ENCODE measurements at regions not wholly inside any gene's neighbourhood (a gene's known extent, or its start where the extent isn't known, plus 50 kb on each side); places are given as distances from the start of the nearest gene placed in this dataset.
A peak's percentile ranks its signal among the peaks of the same experiment; 100 is the strongest.

DNA sequence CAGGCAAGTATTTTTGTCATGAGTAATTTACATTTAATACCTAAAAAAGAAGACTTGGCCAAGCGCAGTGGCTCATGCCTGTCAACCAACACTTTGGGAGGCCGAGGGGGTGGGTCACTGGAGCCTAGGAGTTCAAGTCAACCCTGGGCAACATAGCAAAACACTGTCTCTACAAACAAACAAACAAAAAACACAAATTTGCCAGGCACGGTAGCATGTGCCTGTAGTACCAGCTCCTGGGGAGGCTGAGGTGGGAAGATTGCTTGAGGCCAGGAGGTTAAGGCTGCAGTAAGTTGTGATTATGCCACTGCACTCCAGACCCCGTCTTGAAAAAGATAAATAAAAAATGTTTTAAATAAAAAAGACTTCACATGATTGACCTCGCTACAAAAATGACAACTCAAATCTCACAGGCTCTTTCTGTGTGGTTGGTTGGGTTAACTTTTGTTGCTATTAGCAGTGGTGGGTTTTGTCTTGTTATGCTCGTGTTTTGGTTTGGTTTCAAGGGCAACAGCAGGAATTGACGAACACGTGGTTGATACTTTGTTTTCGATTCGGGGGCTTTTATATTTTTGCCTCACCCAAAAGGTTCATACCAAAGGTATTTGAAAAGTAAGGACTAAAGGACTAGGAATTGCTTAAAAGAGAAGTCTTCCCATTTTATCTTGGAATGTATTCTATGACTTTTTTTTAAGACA lies 227.2 kb upstream of the MKLN1 start:
- no peak for TF ChIP-seq CTCF (IDR thresholded peaks at IDR 0.05)
- TF ChIP-seq POLR2A (IDR thresholded peaks at IDR 0.05; ENCODE audit: low read depth): no peak
- no peak for TF ChIP-seq POLR2AphosphoS5 (IDR thresholded peaks at IDR 0.05)
- TF ChIP-seq EP300 (IDR thresholded peaks at IDR 0.05): no peak
- no peaks in the 10 kb centered on the region for H3K27me3 ChIP-seq
- H3K27ac ChIP-seq (replicated peaks in 1 of 4): peak overlapping the region in 1 of 4 donors; percentile 20
- H3K36me3 ChIP-seq: peaks cover 0 to 45% (median 7%) of the 10 kb centered on the region in 4 donors
- DNase-seq (ENCODE audit: extremely low spot score): no peak
- H3K4me3 ChIP-seq: no peak overlapping the region
- 68% methylated on average over 10 of the region's 10 CpGs for WGBS
- H3K9me3 ChIP-seq: no peaks in the 10 kb centered on the region
- H3K4me1 ChIP-seq: peaks cover 85 to 100% (median 99%) of the 10 kb centered on the region in 4 donors
- intact Hi-C loops (cut with DNase I): loop anchor here (10.0 kb wide), 1 partner anchor 324 kb away; no protein-coding TSS in a partner anchor

DNA sequence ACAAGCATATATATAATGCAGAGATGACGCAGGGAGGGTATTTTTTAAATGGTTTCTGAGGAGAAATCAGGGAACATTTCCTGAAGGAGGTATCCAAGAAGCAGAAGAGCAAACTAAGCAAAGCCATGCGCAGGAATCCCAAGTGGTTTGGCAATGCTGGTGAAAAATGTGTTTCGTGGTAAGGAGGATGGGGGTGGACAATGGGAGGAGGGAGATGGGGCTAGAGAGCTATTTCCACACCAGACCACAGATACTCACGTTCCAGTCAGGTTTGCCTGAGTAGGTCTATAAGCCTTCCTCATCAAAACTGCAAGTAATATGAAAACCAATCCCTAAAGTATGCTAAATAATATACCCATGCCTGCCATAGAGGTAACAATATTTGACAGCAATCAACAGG lies 223.7 kb upstream of the MKLN1 start:
- Histone ChIP-seq H3K4me1 (peaks cover 54 to 74% (median 72%) of the 10 kb centered on the region in 4 donors), H3K27ac (replicated peaks in 1 of 4) (peak overlapping the region; percentile 98 to 99 (median 98)), H3K27me3 (no peaks in the 10 kb centered on the region), H3K9me3 (no peaks in the 10 kb centered on the region), H3K4me3 (peak overlapping the region; percentile 74 to 97 (median 94)), H3K36me3 (peaks cover 0 to 40% (median 3%) of the 10 kb centered on the region in 4 donors)
- DNase-seq (ENCODE audit: extremely low spot score): no peak
- 41% methylated on average over 4 of the region's 4 CpGs for WGBS
- intact Hi-C loops (cut with DNase I): loop anchor here (10.0 kb wide), 1 partner anchor 321 kb away; no protein-coding TSS in a partner anchor
- no peak for TF ChIP-seq POLR2A (IDR thresholded peaks at IDR 0.05; ENCODE audit: low read depth)
- TF ChIP-seq CTCF (IDR thresholded peaks at IDR 0.05): no peak

- 61% methylated on average over 12 of the region's 12 CpGs for WGBS
- Histone ChIP-seq H3K4me1 (peaks cover 49 to 74% (median 71%) of the 10 kb centered on the region in 4 donors), H3K27me3 (no peaks in the 10 kb centered on the region), H3K27ac (replicated peaks in 1 of 4) (peak overlapping the region; percentile 98 to 99 (median 98)), H3K4me3 (peak overlapping the region; percentile 74 to 97 (median 94)), H3K9me3 (no peaks in the 10 kb centered on the region), H3K36me3 (peaks cover 0 to 36% (median 0%) of the 10 kb centered on the region in 4 donors)
- TF ChIP-seq EP300 (IDR thresholded peaks at IDR 0.05) (no peak), CTCF (IDR thresholded peaks at IDR 0.05) (no peak), POLR2AphosphoS5 (IDR thresholded peaks at IDR 0.05) (no peak), POLR2A (IDR thresholded peaks at IDR 0.05; ENCODE audit: low read depth) (no peak)
- DNase-seq (ENCODE audit: extremely low spot score): no peak
- intact Hi-C loops (cut with DNase I): loop anchor here (5.0 to 10.0 kb wide), 2 partner anchors 37 to 320 kb away; no protein-coding TSS in a partner anchor
Measured at GRCh38 chr7:131104596-131105293, 222.9 kb upstream of the MKLN1 start.

GRCh38 chr7:131105294-131105798 lies 222.3 kb upstream of the MKLN1 start:
- Histone ChIP-seq H3K9me3 (no peaks in the 10 kb centered on the region), H3K4me1 (peaks cover 46 to 73% (median 67%) of the 10 kb centered on the region in 4 donors), H3K4me3 (peak overlapping the region; percentile 74 to 97 (median 94)), H3K27me3 (no peaks in the 10 kb centered on the region), H3K36me3 (peaks cover 0 to 34% (median 0%) of the 10 kb centered on the region in 4 donors), H3K27ac (replicated peaks in 1 of 4) (peak overlapping the region; percentile 98 to 99 (median 98))
- no peak for TF ChIP-seq POLR2AphosphoS5 (IDR thresholded peaks at IDR 0.05)
- no peak for TF ChIP-seq EP300 (IDR thresholded peaks at IDR 0.05)
- WGBS: 26% methylated on average over 2 of the region's 24 CpGs
- intact Hi-C loops (cut with DNase I): loop anchor here (5.0 to 10.0 kb wide), 2 partner anchors 38 to 319 kb away; no protein-coding TSS in a partner anchor
- no peak for DNase-seq (ENCODE audit: extremely low spot score)

All from esophagus muscularis mucosa (tissue), 4 donors.